ENCODE measurements at regions not wholly inside any gene's neighbourhood (a gene's known extent, or its start where the extent isn't known, plus 50 kb on each side); places are given as distances from the start of the nearest gene placed in this dataset.

DNA sequence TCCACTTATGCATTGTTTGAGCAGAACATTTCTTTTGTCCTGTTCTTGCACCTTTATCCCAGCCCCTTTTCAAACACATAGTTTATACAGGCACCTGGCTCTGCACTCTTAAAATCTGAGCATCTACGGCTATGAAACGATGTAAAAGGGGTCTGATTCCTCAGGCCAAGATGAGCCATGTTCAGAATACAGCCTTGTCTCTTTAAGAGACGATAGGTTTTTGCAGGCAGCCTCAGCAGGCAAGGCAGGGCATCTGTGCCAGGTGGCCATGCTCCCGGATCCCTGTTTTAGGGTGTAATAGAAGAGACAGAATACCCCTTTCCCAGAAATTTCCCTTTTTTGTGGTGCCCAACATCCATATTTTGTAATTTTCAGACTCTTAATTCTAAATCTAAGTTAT lies 89.1 kb upstream of the NFIB start:
- TF ChIP-seq, protein P1, sequence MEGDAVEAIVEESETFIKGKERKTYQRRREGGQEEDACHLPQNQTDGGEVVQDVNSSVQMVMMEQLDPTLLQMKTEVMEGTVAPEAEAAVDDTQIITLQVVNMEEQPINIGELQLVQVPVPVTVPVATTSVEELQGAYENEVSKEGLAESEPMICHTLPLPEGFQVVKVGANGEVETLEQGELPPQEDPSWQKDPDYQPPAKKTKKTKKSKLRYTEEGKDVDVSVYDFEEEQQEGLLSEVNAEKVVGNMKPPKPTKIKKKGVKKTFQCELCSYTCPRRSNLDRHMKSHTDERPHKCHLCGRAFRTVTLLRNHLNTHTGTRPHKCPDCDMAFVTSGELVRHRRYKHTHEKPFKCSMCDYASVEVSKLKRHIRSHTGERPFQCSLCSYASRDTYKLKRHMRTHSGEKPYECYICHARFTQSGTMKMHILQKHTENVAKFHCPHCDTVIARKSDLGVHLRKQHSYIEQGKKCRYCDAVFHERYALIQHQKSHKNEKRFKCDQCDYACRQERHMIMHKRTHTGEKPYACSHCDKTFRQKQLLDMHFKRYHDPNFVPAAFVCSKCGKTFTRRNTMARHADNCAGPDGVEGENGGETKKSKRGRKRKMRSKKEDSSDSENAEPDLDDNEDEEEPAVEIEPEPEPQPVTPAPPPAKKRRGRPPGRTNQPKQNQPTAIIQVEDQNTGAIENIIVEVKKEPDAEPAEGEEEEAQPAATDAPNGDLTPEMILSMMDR (IDR thresholded peaks at IDR 0.05 in 2 of 3, conservative IDR thresholded peaks at IDR 0.05 in 1 of 3; ENCODE audit: insufficient read depth in 2 of 3, low read depth in 1 of 3, low read length in 3 of 3), result no peak
- TF ChIP-seq ZSCAN29 (IDR thresholded peaks at IDR 0.05) (no peak), KDM1A (IDR thresholded peaks at IDR 0.05) (no peak), FOS (IDR thresholded peaks at IDR 0.05; ENCODE audit: extremely low read depth, insufficient read length) (no peak), RAD21 (CRISPR knock-in tag; conservative IDR thresholded peaks at IDR 0.05 in 1 of 2, IDR thresholded peaks at IDR 0.05 in 1 of 2) (no peak), CREBBP (IDR thresholded peaks at IDR 0.05; ENCODE audit: low read depth, low read length) (no peak), POLR2A (conservative IDR thresholded peaks at IDR 0.05) (no peak), ZFP30 (CRISPR knock-in tag; IDR thresholded peaks at IDR 0.05; ENCODE audit: borderline replicate concordance) (no peak), ZNF12 (CRISPR knock-in tag; IDR thresholded peaks at IDR 0.05) (no peak)
- TF ChIP-seq, protein P2, sequence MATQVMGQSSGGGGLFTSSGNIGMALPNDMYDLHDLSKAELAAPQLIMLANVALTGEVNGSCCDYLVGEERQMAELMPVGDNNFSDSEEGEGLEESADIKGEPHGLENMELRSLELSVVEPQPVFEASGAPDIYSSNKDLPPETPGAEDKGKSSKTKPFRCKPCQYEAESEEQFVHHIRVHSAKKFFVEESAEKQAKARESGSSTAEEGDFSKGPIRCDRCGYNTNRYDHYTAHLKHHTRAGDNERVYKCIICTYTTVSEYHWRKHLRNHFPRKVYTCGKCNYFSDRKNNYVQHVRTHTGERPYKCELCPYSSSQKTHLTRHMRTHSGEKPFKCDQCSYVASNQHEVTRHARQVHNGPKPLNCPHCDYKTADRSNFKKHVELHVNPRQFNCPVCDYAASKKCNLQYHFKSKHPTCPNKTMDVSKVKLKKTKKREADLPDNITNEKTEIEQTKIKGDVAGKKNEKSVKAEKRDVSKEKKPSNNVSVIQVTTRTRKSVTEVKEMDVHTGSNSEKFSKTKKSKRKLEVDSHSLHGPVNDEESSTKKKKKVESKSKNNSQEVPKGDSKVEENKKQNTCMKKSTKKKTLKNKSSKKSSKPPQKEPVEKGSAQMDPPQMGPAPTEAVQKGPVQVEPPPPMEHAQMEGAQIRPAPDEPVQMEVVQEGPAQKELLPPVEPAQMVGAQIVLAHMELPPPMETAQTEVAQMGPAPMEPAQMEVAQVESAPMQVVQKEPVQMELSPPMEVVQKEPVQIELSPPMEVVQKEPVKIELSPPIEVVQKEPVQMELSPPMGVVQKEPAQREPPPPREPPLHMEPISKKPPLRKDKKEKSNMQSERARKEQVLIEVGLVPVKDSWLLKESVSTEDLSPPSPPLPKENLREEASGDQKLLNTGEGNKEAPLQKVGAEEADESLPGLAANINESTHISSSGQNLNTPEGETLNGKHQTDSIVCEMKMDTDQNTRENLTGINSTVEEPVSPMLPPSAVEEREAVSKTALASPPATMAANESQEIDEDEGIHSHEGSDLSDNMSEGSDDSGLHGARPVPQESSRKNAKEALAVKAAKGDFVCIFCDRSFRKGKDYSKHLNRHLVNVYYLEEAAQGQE (IDR thresholded peaks at IDR 0.05; ENCODE audit: borderline replicate concordance), result no peak
- TF ChIP-seq, protein P2 (CRISPR knock-in tag; IDR thresholded peaks at IDR 0.05; ENCODE audit: low read depth), result no peak
- TF ChIP-seq, protein P3, sequence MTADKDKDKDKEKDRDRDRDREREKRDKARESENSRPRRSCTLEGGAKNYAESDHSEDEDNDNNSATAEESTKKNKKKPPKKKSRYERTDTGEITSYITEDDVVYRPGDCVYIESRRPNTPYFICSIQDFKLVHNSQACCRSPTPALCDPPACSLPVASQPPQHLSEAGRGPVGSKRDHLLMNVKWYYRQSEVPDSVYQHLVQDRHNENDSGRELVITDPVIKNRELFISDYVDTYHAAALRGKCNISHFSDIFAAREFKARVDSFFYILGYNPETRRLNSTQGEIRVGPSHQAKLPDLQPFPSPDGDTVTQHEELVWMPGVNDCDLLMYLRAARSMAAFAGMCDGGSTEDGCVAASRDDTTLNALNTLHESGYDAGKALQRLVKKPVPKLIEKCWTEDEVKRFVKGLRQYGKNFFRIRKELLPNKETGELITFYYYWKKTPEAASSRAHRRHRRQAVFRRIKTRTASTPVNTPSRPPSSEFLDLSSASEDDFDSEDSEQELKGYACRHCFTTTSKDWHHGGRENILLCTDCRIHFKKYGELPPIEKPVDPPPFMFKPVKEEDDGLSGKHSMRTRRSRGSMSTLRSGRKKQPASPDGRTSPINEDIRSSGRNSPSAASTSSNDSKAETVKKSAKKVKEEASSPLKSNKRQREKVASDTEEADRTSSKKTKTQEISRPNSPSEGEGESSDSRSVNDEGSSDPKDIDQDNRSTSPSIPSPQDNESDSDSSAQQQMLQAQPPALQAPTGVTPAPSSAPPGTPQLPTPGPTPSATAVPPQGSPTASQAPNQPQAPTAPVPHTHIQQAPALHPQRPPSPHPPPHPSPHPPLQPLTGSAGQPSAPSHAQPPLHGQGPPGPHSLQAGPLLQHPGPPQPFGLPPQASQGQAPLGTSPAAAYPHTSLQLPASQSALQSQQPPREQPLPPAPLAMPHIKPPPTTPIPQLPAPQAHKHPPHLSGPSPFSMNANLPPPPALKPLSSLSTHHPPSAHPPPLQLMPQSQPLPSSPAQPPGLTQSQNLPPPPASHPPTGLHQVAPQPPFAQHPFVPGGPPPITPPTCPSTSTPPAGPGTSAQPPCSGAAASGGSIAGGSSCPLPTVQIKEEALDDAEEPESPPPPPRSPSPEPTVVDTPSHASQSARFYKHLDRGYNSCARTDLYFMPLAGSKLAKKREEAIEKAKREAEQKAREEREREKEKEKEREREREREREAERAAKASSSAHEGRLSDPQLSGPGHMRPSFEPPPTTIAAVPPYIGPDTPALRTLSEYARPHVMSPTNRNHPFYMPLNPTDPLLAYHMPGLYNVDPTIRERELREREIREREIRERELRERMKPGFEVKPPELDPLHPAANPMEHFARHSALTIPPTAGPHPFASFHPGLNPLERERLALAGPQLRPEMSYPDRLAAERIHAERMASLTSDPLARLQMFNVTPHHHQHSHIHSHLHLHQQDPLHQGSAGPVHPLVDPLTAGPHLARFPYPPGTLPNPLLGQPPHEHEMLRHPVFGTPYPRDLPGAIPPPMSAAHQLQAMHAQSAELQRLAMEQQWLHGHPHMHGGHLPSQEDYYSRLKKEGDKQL (CRISPR knock-in tag; IDR thresholded peaks at IDR 0.05; ENCODE audit: borderline replicate concordance), result no peak
- TF ChIP-seq, protein P4, sequence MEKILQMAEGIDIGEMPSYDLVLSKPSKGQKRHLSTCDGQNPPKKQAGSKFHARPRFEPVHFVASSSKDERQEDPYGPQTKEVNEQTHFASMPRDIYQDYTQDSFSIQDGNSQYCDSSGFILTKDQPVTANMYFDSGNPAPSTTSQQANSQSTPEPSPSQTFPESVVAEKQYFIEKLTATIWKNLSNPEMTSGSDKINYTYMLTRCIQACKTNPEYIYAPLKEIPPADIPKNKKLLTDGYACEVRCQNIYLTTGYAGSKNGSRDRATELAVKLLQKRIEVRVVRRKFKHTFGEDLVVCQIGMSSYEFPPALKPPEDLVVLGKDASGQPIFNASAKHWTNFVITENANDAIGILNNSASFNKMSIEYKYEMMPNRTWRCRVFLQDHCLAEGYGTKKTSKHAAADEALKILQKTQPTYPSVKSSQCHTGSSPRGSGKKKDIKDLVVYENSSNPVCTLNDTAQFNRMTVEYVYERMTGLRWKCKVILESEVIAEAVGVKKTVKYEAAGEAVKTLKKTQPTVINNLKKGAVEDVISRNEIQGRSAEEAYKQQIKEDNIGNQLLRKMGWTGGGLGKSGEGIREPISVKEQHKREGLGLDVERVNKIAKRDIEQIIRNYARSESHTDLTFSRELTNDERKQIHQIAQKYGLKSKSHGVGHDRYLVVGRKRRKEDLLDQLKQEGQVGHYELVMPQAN (IDR thresholded peaks at IDR 0.05; ENCODE audit: borderline replicate concordance), result no peak

Measured in K562 (cell line).